BLaER1 treated with 17β-estradiol and CSF1 and Interleukin-3, amounts not matched to agents 10 nM and 100 nM (cell line): ENCODE measurements at regions not wholly inside any gene's neighbourhood (a gene's known extent, or its start where the extent isn't known, plus 50 kb on each side); places are given as distances from the start of the nearest gene placed in this dataset.
"Not testable (repeated sequence)": the region's sequence is repeated elsewhere in the genome, so short reads cannot be mapped to it uniquely, and the experiment has no call there.

Experiments
- H3K27ac ChIP-seq, 11 experiments: shearing (Covaris generic); formaldehyde crosslinking; 2 replicates each; pipeline ENCODE4 v1.8.1; 2022
- H3K27me3 ChIP-seq, 11 experiments: shearing (Covaris generic); formaldehyde crosslinking; 2 replicates each; pipeline ENCODE4 v1.8.1; 2022
- H3K36me3 ChIP-seq, 11 experiments: shearing (Covaris generic); formaldehyde crosslinking; 2 replicates each; pipeline ENCODE4 v1.8.1; 2022
- H3K4me1 ChIP-seq, 10 experiments: shearing (Covaris generic); formaldehyde crosslinking; 2 replicates each; pipeline ENCODE4 v1.8.1; 2022
- H3K4me2 ChIP-seq, 11 experiments: shearing (Covaris generic); formaldehyde crosslinking; 2 replicates each; pipeline ENCODE4 v1.8.1; 2022
- H3K4me3 ChIP-seq, 10 experiments: shearing (Covaris generic); formaldehyde crosslinking; 2 replicates each; pipeline ENCODE4 v1.8.1; 2022
- H3K9ac ChIP-seq, 11 experiments: shearing (Covaris generic); formaldehyde crosslinking; 2 replicates each; pipeline ENCODE4 v1.8.1; 2022
- H3K9me3 ChIP-seq, 11 experiments: shearing (Covaris generic); formaldehyde crosslinking; replicated peaks in 1 of 11; 2 replicates each; pipeline ENCODE4 v1.8.1; 2022
- H4K20me1 ChIP-seq, 11 experiments: shearing (Covaris generic); formaldehyde crosslinking; 2 replicates each; pipeline ENCODE4 v1.8.1; 2022
- Cebpa-rat ChIP-seq, 11 experiments: shearing (Covaris generic); IDR thresholded peaks; 2 replicates each; pipeline ENCODE4 v1.8.1; 2022

GRCh38 chr15:38024293-38025091, 90.1 kb downstream of the TMCO5A start:
- peaks cover 15 to 53% (median 32%) of the 10 kb centered on the region in 11 experiments; a peak in 21 of 22 replicates for H3K9me3 ChIP-seq
- no peak for TF ChIP-seq Cebpa-rat (IDR thresholded peaks at IDR 0.05)
- H3K27ac ChIP-seq = no peak overlapping the region
- no peak overlapping the region for H3K4me3 ChIP-seq
- H3K27me3 ChIP-seq = no peaks in the 10 kb centered on the region
- H3K4me1 ChIP-seq = peaks cover 8 to 42% (median 17%) of the 10 kb centered on the region in 10 experiments
- no peaks in the 10 kb centered on the region for H3K36me3 ChIP-seq
- no peak overlapping the region; a peak in 2 of 22 replicates for H3K4me2 ChIP-seq
- H3K9ac ChIP-seq = no peak overlapping the region
- H4K20me1 ChIP-seq = no peaks in the 10 kb centered on the region

- not testable (repeated sequence) for H3K4me2 ChIP-seq
Observed at GRCh38 chr15:38025656-38026055, 91.2 kb downstream of the TMCO5A start.

GRCh38 chr15:38028869-38029268, 94.4 kb downstream of the TMCO5A start:
- TF ChIP-seq Cebpa-rat (IDR thresholded peaks at IDR 0.05) = no peak
- Histone ChIP-seq H4K20me1 (no peaks in the 10 kb centered on the region), H3K27ac (no peak overlapping the region; a peak in 1 of 22 replicates), H3K4me3 (no peak overlapping the region), H3K9me3 (peaks cover 15 to 54% (median 29%) of the 10 kb centered on the region in 11 experiments; a peak in 21 of 22 replicates), H3K36me3 (no peaks in the 10 kb centered on the region), H3K4me1 (peaks cover 0 to 59% (median 0%) of the 10 kb centered on the region in 10 experiments; a peak in 8 of 20 replicates), H3K4me2 (peak overlapping the region in 3 of 11 experiments; percentile 42 to 66 (median 59); a peak in 6 of 22 replicates), H3K9ac (no peak overlapping the region), H3K27me3 (no peaks in the 10 kb centered on the region)

More at GRCh38 chr15:38025656-38026055, 91.2 kb downstream of the TMCO5A start:
- Histone ChIP-seq H3K9me3 (peaks cover 15 to 53% (median 32%) of the 10 kb centered on the region in 11 experiments; a peak in 21 of 22 replicates), H3K4me1 (peaks cover 8 to 42% (median 15%) of the 10 kb centered on the region in 10 experiments)
- H3K27me3 ChIP-seq, H3K9ac ChIP-seq, H4K20me1 ChIP-seq, H3K4me3 ChIP-seq, H3K36me3 ChIP-seq, H3K27ac ChIP-seq: not testable (repeated sequence)

GRCh38 chr15:38029736-38030135, 95.3 kb downstream of the TMCO5A start:
- Histone ChIP-seq H3K27ac (peak overlapping the region in 3 of 11 experiments; percentile 7 to 29 (median 24); a peak in 5 of 22 replicates), H3K4me1 (peaks cover 0 to 59% (median 0%) of the 10 kb centered on the region in 10 experiments; a peak in 8 of 20 replicates), H3K36me3 (no peaks in the 10 kb centered on the region), H3K9ac (no peak overlapping the region), H3K9me3 (peaks cover 15 to 45% (median 25%) of the 10 kb centered on the region in 11 experiments; a peak in 20 of 22 replicates), H4K20me1 (no peaks in the 10 kb centered on the region), H3K4me3 (no peak overlapping the region), H3K4me2 (peak overlapping the region in 5 of 11 experiments; percentile 12 to 66 (median 42); a peak in 8 of 22 replicates), H3K27me3 (no peaks in the 10 kb centered on the region)
- TF ChIP-seq Cebpa-rat (IDR thresholded peaks at IDR 0.05) = no peak

GRCh38 chr15:38030609-38031008, 96.2 kb downstream of the TMCO5A start:
- Histone ChIP-seq H3K36me3 (no peaks in the 10 kb centered on the region), H3K4me2 (peak overlapping the region in 4 of 11 experiments; percentile 19 to 66 (median 50); a peak in 6 of 22 replicates), H3K27me3 (no peaks in the 10 kb centered on the region), H3K9me3 (peaks cover 15 to 40% (median 24%) of the 10 kb centered on the region in 11 experiments; a peak in 20 of 22 replicates), H3K27ac (peak overlapping the region in 1 of 11 experiments; percentile 24; a peak in 2 of 22 replicates), H3K4me3 (no peak overlapping the region), H4K20me1 (no peaks in the 10 kb centered on the region), H3K4me1 (peaks cover 0 to 62% (median 4%) of the 10 kb centered on the region in 10 experiments; a peak in 11 of 20 replicates), H3K9ac (no peak overlapping the region)
- TF ChIP-seq Cebpa-rat (IDR thresholded peaks at IDR 0.05) = no peak

- Histone ChIP-seq H3K9me3 (peaks cover 0 to 11% (median 0%) of the 10 kb centered on the region in 11 experiments; a peak in 2 of 22 replicates), H3K4me1 (peaks cover 0 to 85% (median 10%) of the 10 kb centered on the region in 10 experiments; a peak in 11 of 20 replicates)
Observed at GRCh38 chr15:38035701-38036100, 101.3 kb downstream of the TMCO5A start.

GRCh38 chr15:38036790-38037338, 102.4 kb downstream of the TMCO5A start:
- Histone ChIP-seq H3K27me3 (no peaks in the 10 kb centered on the region), H3K9ac (no peak overlapping the region), H3K4me1 (peaks cover 0 to 85% (median 19%) of the 10 kb centered on the region in 10 experiments; a peak in 15 of 20 replicates), H3K4me2 (peak overlapping the region in 4 of 11 experiments; percentile 19 to 93 (median 80); a peak in 6 of 22 replicates), H3K4me3 (no peak overlapping the region), H3K27ac (no peak overlapping the region), H3K9me3 (no peaks in the 10 kb centered on the region), H4K20me1 (no peaks in the 10 kb centered on the region), H3K36me3 (no peaks in the 10 kb centered on the region)
- TF ChIP-seq Cebpa-rat (IDR thresholded peaks at IDR 0.05) = no peak

More at GRCh38 chr15:38035701-38036100, 101.3 kb downstream of the TMCO5A start:
- no peak for TF ChIP-seq Cebpa-rat (IDR thresholded peaks at IDR 0.05)
- no peak overlapping the region for H3K4me3 ChIP-seq
- H3K9ac ChIP-seq = no peak overlapping the region
- H3K27me3 ChIP-seq = no peaks in the 10 kb centered on the region
- H3K36me3 ChIP-seq = no peaks in the 10 kb centered on the region
- no peaks in the 10 kb centered on the region for H4K20me1 ChIP-seq
- H3K27ac ChIP-seq = peak overlapping the region in 3 of 11 experiments; percentile 7 to 36 (median 18); a peak in 2 of 22 replicates
- H3K4me2 ChIP-seq = peak overlapping the region in 6 of 11 experiments; percentile 25 to 93 (median 64); a peak in 12 of 22 replicates

GRCh38 chr15:38038659-38039442, 104.4 kb downstream of the TMCO5A start:
- no peak overlapping the region for H3K4me3 ChIP-seq
- H3K4me2 ChIP-seq = peak overlapping the region in 4 of 11 experiments; percentile 36 to 93 (median 75); a peak in 7 of 22 replicates
- H3K27me3 ChIP-seq = no peaks in the 10 kb centered on the region
- no peaks in the 10 kb centered on the region for H3K36me3 ChIP-seq
- TF ChIP-seq Cebpa-rat (IDR thresholded peaks at IDR 0.05) = no peak
- H3K4me1 ChIP-seq = peaks cover 11 to 93% (median 39%) of the 10 kb centered on the region in 10 experiments
- no peaks in the 10 kb centered on the region for H4K20me1 ChIP-seq
- no peak overlapping the region for H3K9ac ChIP-seq
- H3K27ac ChIP-seq = peak overlapping the region in 2 of 11 experiments; percentile 33 to 34; a peak in 3 of 22 replicates
- no peaks in the 10 kb centered on the region for H3K9me3 ChIP-seq
